ENCODE measurements at regions not wholly inside any gene's neighbourhood (a gene's known extent, or its start where the extent isn't known, plus 50 kb on each side); places are given as distances from the start of the nearest gene placed in this dataset.

- TF ChIP-seq, protein P1, sequence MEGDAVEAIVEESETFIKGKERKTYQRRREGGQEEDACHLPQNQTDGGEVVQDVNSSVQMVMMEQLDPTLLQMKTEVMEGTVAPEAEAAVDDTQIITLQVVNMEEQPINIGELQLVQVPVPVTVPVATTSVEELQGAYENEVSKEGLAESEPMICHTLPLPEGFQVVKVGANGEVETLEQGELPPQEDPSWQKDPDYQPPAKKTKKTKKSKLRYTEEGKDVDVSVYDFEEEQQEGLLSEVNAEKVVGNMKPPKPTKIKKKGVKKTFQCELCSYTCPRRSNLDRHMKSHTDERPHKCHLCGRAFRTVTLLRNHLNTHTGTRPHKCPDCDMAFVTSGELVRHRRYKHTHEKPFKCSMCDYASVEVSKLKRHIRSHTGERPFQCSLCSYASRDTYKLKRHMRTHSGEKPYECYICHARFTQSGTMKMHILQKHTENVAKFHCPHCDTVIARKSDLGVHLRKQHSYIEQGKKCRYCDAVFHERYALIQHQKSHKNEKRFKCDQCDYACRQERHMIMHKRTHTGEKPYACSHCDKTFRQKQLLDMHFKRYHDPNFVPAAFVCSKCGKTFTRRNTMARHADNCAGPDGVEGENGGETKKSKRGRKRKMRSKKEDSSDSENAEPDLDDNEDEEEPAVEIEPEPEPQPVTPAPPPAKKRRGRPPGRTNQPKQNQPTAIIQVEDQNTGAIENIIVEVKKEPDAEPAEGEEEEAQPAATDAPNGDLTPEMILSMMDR (IDR thresholded peaks at IDR 0.05) = no peak
- TF ChIP-seq POLR2AphosphoS5 (IDR thresholded peaks at IDR 0.05; ENCODE audit: low read depth, low read length) = no peak
- TF ChIP-seq SIN3A (IDR thresholded peaks at IDR 0.05; ENCODE audit: borderline replicate concordance, insufficient read depth, low read depth, low read length) = no peak
- TF ChIP-seq REST (IDR thresholded peaks at IDR 0.05; ENCODE audit: insufficient read depth in 1 of 2, low read depth in 2 of 2, low read length in 1 of 2) = no peak
- TF ChIP-seq TCF7L2 (IDR thresholded peaks at IDR 0.05; ENCODE audit: low read depth, low read length) = no peak
Observed at GRCh38 chr12:92041742-92042141, 103.9 kb downstream of the BTG1 start.
